Activated CD4-positive, alpha-beta T cell treated with anti-CD3 and anti-CD28 coated beads, Interleukin-2, amount 10 ng/mL, durations not matched to agents 7 days and 5 days (primary cell): ENCODE measurements at regions not wholly inside any gene's neighbourhood (a gene's known extent, or its start where the extent isn't known, plus 50 kb on each side); places are given as distances from the start of the nearest gene placed in this dataset.

Experiments
- CTCF ChIA-PET: fragments of 350-600 bp; sonication (Branson Sonifier 250); formaldehyde crosslinking; loops from one replicate; lab custom pipeline; 2021; ENCODE audit warnings: antibody characterized with exemption; lab: Charles Lee
- POLR2A ChIA-PET: fragments of 350-600 bp; sonication (Branson Sonifier 250); formaldehyde crosslinking; loops from one replicate; lab custom pipeline; 2021; ENCODE audit warnings: antibody characterized with exemption; lab: Charles Lee
- DNase-seq: peaks from one replicate; pipeline ENCODE4 v3.0.0-alpha.2; 2020
- H3K27ac Mint-ChIP-seq: one replicate; pipeline ENCODE4 v1.8.0; 2021; ENCODE audit warnings: mild to moderate bottlenecking, moderate library complexity, mixed read lengths
- H3K27me3 Mint-ChIP-seq: one replicate; pipeline ENCODE4 v1.8.0; 2021; ENCODE audit warnings: mixed read lengths
- H3K36me3 Mint-ChIP-seq: one replicate; pipeline ENCODE4 v1.8.0; 2021; ENCODE audit warnings: low read depth, mixed read lengths
- H3K4me1 Mint-ChIP-seq: one replicate; pipeline ENCODE4 v1.8.0; 2021; ENCODE audit warnings: mixed read lengths
- H3K4me3 Mint-ChIP-seq: one replicate; pipeline ENCODE4 v1.8.0; 2021; ENCODE audit warnings: mild to moderate bottlenecking, moderate library complexity, mixed read lengths
- H3K9me3 Mint-ChIP-seq: one replicate; pipeline ENCODE4 v1.8.0; 2021; ENCODE audit warnings: mixed read lengths

DNA sequence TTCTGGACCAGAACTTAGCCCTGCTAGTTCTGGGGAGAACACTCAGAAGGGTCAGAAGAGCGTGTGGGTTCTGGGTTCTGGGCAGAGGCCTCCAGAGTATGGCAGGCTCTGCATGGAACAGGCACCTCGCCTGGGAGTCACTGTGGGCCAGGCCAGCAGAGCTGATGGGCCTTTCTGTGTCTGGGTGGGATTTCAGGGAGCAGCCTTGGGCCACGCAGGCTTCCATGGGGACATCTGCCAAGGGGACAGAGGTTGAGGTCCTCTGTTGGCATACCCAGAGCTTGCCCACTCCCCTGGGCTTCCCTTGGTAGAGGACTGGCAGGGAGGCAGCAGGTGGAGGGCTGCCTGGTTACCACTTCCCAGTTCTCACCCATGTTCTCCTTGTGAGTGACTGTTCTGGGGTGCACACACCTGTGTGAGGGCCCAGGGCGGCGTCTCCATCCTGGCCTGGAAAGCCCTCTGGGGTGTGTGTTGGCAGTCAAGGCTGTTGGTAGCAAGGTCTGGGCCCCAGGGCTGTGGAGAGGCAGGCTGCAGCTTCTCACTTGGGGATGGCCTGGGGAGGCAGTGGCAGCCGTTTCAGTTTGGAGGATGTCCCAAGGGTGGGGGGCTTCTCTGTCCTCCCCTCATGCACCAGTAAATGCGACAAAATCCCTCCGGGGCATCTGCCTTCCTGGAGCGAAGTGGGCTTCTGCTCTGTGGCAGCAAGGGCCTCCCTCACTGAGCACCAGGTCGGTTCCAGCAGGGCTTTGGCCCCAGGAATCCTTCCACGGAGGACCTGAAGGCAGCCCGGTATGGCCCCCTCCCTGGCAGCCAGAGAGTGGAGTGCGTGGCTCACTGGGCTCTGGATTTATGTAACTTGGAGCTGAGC is 74.6 kb upstream of the HDAC4 start:
- DNase-seq, result no peak
- CTCF ChIA-PET, result no interaction called here
- Mint-ChIP-seq H3K36me3 (no peaks in the 10 kb centered on the region), H3K9me3 (no peaks in the 10 kb centered on the region), H3K27ac (no peak overlapping the region), H3K4me3 (no peak overlapping the region), H3K4me1 (no peaks in the 10 kb centered on the region), H3K27me3 (no peaks in the 10 kb centered on the region)
- POLR2A ChIA-PET, result no interaction called here

DNA sequence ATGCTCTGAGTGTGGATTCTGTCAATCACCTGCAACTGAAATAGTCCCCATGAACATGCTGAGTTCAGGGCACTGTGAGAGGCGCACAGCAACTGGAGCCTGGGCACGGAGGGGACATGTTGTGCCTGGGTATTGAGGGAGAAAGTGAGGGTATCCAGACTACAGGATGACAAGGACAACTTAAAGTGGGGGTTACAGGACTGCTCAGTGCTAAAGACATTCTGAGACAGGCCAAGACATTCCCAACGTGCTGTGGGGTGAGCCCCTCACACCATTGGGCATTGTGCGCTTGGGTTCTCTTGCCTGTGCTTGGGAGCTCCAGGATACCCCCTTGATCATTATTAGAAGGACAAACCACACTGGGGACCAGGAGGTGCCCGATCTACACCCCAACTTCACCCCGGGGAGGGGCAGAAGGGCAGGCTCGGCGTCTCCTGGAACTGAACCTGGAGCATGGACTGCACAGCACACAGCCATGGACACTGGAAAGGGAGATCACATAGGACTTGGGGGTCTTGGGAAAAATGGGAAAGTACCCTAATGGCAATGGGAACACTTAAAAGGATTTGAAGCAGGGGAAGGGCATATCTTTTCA is 72.5 kb upstream of the HDAC4 start:
- Mint-ChIP-seq H3K27ac (no peak overlapping the region), H3K4me1 (no peaks in the 10 kb centered on the region), H3K27me3 (no peaks in the 10 kb centered on the region), H3K36me3 (no peaks in the 10 kb centered on the region), H3K4me3 (no peak overlapping the region), H3K9me3 (no peaks in the 10 kb centered on the region)
- CTCF ChIA-PET, result no interaction called here
- POLR2A ChIA-PET, result no interaction called here
- DNase-seq, result no peak

DNA sequence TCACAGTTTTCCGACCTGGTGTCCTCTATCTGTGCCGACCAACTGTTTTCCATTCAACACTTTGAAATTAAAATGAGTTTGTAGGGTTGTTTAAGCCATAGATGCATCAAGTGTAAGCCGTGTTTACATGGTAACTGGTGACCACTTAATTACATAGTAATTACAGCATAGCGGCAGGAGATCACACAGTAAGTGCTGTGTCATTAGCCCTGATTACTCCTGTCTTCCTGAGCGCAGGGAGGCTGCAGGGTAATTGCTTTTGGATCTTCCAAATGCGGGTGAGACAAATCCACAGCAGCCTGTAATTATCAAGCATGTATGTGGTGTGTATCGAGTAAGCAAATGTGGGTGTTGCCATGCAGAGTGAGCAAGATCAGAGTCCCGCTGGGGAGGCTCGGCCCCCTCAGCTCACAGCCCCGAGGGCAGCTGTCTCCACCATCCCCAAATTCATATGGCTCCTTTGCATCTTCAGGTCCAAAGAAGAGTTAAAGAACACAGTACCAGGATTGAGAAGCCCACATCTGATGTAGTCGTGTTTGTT is 71.5 kb upstream of the HDAC4 start:
- H3K36me3 Mint-ChIP-seq, result no peaks in the 10 kb centered on the region

DNA sequence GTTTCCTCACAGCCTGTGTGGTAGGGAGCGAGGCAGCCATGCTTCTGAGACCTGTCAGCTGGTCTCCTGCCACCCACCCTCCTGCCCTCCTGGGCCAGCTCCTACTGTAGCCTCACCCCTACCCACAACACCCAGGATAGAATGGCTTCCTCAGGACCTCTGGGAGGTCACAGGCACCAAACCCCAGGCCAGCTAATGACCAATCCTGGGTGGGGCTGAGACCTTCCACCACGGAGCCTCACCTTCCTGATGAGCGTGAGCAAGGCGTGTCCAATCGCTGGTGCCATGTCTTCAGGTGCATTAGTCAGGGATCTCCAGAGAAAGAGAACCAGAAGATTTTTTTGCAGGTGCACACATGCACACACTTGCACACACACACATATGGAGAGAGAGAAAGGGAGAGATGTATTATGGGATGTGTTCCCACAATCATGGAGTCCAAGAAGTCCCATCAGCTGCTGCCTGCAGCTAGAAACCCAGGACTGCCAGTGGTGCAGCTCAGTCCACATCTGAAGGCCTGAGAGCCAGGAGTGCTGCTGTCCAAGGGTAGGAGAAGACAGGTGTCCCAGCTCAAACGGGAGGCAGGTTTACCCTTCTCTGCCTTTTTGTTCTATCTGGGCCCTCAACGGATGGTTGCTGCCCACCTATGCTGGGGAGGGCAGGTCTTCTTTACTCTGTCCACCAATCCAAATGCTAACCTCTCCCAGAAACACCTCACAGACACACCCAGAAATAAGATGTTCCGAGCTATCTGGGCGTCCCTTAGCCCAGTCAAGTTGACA is 70.4 kb upstream of the HDAC4 start:
- ChIA-PET POLR2A (no interaction called here), CTCF (no interaction called here)
- H3K27ac Mint-ChIP-seq, result no peak overlapping the region
- no peaks in the 10 kb centered on the region for H3K36me3 Mint-ChIP-seq
- no peaks in the 10 kb centered on the region for H3K9me3 Mint-ChIP-seq
- no peak overlapping the region for H3K4me3 Mint-ChIP-seq
- H3K27me3 Mint-ChIP-seq, result no peaks in the 10 kb centered on the region
- no peak for DNase-seq
- H3K4me1 Mint-ChIP-seq, result no peaks in the 10 kb centered on the region

More for the DNA sequence above, 71.5 kb upstream of the HDAC4 start:
- Mint-ChIP-seq H3K9me3 (no peaks in the 10 kb centered on the region), H3K27me3 (no peaks in the 10 kb centered on the region), H3K4me1 (no peaks in the 10 kb centered on the region), H3K27ac (no peak overlapping the region), H3K4me3 (no peak overlapping the region)
- ChIA-PET CTCF (no interaction called here), POLR2A (no interaction called here)
- no peak for DNase-seq

DNA sequence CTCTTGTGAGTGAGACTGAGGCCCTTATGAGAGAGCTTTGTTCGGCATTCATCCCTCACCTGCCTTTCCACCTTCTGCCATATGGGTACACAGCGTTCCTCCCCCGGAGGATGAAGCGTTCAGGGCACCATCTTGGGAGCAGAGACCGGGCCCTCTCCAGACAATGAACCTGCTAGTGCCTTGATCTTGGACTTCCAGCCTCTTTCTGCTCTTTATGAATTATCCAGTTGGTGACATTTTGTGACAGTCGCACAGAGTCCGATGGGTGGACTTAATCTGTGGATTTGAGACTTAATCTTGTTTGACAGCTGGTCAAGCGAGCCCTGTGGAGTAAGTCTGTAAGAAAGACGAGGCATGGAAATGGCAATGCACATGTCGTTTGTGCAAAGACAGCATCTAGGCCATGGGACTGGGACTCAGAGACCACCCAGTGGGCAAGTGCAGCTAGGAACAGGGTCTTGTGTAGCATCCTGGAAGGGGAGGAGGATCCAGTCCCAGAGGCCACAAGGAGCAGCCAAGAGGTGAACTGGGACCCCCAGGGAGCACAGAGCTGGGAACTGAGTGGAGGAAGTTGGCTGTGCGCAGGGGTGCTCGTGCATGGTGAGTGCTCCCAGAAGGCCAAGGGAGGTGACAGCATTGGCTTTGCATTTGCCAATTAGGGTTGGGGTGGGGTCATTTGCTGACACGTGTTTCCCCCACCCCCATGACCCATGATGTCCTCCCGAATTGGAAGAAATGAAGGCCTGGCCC is 69.5 kb upstream of the HDAC4 start:
- DNase-seq, result no peak
- Mint-ChIP-seq H3K4me3 (no peak overlapping the region), H3K9me3 (no peaks in the 10 kb centered on the region), H3K27me3 (no peaks in the 10 kb centered on the region), H3K36me3 (no peaks in the 10 kb centered on the region), H3K27ac (no peak overlapping the region), H3K4me1 (no peaks in the 10 kb centered on the region)
- ChIA-PET POLR2A (no interaction called here), CTCF (interaction anchor here (0.5 to 0.6 kb wide), 2 partner anchors 262 to 491 kb away, joined by 3 read pairs; no protein-coding TSS in a partner anchor)

DNA sequence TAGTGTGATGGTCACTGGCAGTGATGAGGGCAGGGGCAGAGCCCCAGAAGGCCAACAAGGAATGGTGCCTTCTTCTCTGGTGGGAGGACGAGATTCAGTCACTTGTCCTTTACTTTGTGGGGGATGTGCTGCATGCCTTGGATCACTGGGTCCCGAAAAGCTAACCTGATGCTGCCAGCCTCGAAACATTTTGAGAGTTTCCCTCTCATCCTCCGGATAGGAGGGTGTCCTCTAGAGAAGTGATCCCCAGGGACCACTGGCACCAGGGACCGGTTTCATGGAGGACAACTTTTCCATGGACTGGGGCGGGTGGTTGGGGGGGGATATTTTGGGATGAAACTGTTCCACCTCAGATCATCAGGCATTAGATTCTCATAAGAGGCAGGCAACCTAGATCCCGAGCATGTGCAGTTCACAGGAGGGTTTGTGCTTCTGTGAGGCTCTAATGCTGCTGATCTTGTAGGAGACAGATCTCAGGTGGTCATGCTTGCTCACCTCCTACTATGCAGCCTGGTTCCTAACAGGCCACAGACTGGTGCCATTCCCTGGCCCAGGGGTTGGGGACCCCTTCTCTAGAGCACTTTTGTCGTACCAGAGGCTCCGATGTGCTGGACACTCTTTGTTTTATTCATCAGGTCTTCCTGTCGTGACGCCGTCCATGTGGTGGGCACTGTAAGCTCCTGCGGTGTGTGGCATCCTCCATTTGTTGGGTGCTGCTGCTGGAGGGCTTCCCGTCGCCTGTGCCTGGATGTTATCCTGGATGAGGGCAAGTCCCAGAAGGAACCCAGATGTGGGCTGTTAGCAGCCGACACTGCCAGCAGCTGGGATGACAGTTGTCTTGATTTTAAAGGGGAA is 68.5 kb upstream of the HDAC4 start:
- CTCF ChIA-PET, result interaction anchor here (0.6 kb wide), 1 partner anchor 261 kb away, joined by 3 read pairs; no protein-coding TSS in a partner anchor
- H3K27me3 Mint-ChIP-seq, result no peaks in the 10 kb centered on the region

DNA sequence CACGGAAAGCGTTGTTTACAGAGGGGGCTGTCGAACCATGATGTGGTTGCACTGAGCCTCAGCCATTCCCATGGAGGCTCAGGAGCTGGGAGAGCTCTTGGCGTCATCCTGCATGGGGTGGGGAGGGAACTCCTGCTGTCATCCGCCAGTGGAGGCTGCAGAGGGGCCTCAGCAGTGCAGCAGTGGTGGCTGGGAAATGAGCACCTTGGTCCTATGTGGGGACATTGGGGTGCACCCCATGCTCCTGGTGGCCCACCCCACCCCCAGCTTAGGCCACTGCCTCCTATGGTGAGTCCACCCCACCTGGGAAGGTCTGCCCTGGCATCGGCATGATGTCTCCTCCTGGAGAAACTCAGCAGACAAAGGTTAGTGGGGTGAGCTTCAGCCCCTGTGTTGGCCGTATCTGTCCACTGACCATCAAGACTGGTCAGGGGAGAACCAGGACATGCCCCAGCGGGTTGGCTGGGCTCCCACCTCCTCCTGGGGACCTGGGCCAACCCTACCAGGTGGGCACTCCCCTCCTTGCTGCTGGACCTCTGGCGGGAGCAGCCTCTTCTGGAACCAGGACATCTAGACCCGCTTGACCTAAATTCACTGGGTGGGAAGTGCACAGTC is 67.8 kb upstream of the HDAC4 start:
- DNase-seq, result no peak
- ChIA-PET POLR2A (no interaction called here), CTCF (no interaction called here)
- Mint-ChIP-seq H3K9me3 (no peaks in the 10 kb centered on the region), H3K27me3 (no peaks in the 10 kb centered on the region), H3K4me1 (no peaks in the 10 kb centered on the region), H3K27ac (no peak overlapping the region), H3K36me3 (no peaks in the 10 kb centered on the region), H3K4me3 (no peak overlapping the region)

More for the DNA sequence above, 68.5 kb upstream of the HDAC4 start:
- no peak for DNase-seq
- no peak overlapping the region for H3K4me3 Mint-ChIP-seq
- H3K27ac Mint-ChIP-seq, result no peak overlapping the region
- no peaks in the 10 kb centered on the region for H3K4me1 Mint-ChIP-seq
- H3K36me3 Mint-ChIP-seq, result no peaks in the 10 kb centered on the region
- H3K9me3 Mint-ChIP-seq, result no peaks in the 10 kb centered on the region
- POLR2A ChIA-PET, result no interaction called here

DNA sequence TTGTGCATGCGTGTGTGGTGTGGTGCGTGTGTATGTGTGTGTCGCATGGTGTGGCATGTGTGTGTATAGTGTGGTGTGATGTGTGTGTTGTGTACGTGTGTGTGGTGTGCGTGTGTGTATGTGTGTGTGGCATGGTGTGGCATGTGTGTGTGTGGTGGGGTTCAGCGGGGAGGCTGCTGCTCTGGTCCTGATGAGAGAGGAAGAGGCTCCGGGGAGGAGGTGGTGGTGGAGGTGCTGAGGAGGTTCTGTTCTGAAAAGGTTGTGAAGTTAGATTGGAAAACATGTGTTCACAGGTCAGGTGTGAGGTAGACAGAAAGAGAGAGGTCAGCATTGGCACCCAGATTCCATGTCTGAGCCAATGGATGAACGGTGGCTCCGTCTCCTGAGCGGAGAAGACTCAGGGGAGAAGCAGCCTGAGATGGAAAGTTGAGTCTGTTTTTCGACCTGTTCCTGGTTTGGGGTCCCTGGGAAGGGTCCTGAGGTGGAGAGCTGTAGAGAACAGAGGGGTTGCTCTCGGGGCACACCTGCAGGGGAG is 67.2 kb upstream of the HDAC4 start:
- ChIA-PET CTCF (no interaction called here), POLR2A (no interaction called here)
- Mint-ChIP-seq H3K27me3 (no peaks in the 10 kb centered on the region), H3K4me3 (no peak overlapping the region), H3K27ac (no peak overlapping the region), H3K36me3 (no peaks in the 10 kb centered on the region), H3K9me3 (no peaks in the 10 kb centered on the region), H3K4me1 (no peaks in the 10 kb centered on the region)
- no peak for DNase-seq

DNA sequence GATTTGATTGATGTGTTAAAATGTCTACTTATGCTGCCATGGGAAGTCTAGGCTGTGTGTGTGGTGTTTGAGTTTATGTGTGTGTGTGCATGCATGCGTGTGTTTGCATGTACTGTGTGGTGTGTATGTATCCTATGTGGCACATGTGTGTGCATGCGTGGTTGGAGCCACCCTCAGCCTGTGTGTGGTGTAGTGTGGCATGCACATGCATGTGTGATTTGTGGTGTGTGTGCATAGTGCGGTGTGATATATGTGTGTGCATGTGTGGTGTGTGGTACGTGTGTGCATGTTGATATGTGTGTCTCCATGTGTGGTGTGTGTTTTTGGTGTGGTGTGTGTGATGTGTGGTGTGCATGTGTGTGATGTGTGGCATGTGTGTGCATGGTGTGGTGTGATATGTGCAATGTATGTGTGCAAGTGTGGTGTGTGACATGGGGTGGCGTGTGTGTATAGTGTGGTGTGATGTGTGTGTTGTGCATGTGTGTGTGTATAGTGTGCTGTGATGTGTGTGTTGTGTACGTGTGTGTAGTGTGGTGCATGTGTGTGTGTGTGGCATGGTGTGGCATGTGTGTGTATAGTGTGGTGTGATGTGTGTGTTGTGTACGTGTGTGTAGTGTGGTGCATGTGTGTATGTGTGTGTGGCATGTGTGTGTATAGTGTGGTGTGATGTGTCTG is 66.6 kb upstream of the HDAC4 start:
- Mint-ChIP-seq H3K4me1 (no peaks in the 10 kb centered on the region), H3K4me3 (no peak overlapping the region), H3K27me3 (no peaks in the 10 kb centered on the region), H3K36me3 (no peaks in the 10 kb centered on the region), H3K9me3 (no peaks in the 10 kb centered on the region), H3K27ac (no peak overlapping the region)
- ChIA-PET CTCF (no interaction called here), POLR2A (no interaction called here)
- DNase-seq, result no peak

DNA sequence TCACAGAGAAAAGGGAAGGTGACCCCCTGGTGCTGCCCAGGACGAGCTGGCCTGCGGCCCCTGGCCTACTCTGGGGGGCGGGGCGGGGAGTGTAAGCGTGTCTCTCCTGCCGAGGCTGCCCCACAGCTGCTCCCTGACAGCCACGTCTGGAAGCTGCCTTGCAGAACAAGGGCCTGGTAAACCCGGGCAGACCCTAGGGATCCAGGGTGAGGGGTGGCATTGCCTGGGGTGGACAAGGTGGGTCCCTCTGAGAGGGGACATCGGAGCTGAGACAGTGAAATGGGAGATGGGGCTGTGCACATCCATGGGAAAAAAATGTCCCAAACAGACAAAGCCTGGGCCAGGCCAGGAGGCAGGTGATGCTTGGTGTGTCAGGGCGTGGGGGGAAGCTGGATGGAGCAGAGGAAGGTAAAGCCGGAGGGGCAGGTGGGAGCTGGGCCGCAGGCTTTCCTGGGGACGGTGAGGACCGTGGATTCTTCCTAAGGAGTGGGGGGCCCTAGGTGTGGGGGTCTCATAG is 66.0 kb upstream of the HDAC4 start:
- DNase-seq, result no peak
- Mint-ChIP-seq H3K4me1 (no peaks in the 10 kb centered on the region), H3K4me3 (no peak overlapping the region), H3K27ac (no peak overlapping the region), H3K36me3 (no peaks in the 10 kb centered on the region), H3K27me3 (no peaks in the 10 kb centered on the region), H3K9me3 (no peaks in the 10 kb centered on the region)
- ChIA-PET CTCF (interaction anchor here (0.9 kb wide), 1 partner anchor 11 kb away, joined by 3 read pairs; no protein-coding TSS in a partner anchor), POLR2A (no interaction called here)
